ENCODE measurements at regions not wholly inside any gene's neighbourhood (a gene's known extent, or its start where the extent isn't known, plus 50 kb on each side); places are given as distances from the start of the nearest gene placed in this dataset.

GRCh38 chr9:17865881-17866280 lies 287.0 kb downstream of the SH3GL2 start:
- H2BK12ac ChIP-seq (ENCODE audit: low read length): no peak overlapping the region
- no peak overlapping the region for H2AFZ ChIP-seq (ENCODE audit: low read length)
- H3K79me1 ChIP-seq (ENCODE audit: low read depth, low read length): no peaks in the 10 kb centered on the region
- H3K9me3 ChIP-seq (replicated peaks in 1 of 2; ENCODE audit: control insufficient read depth in 2 of 2, insufficient read depth in 1 of 2, low read depth in 1 of 2, low read length in 2 of 2): no peaks in the 10 kb centered on the region
- H2BK5ac ChIP-seq (ENCODE audit: low read length): no peak overlapping the region
- no peak overlapping the region for H3K14ac ChIP-seq (ENCODE audit: low read length)
- DNase-seq (ENCODE audit: low spot score): no peak
- no peak overlapping the region for H2AK5ac ChIP-seq (ENCODE audit: low read depth, low read length)
- no peaks in the 10 kb centered on the region for H3K27me3 ChIP-seq (ENCODE audit: control insufficient read depth in 3 of 3, insufficient read depth in 3 of 3, low read depth in 1 of 3, low read length in 3 of 3)
- H3K36me3 ChIP-seq (replicated peaks in 1 of 2; ENCODE audit: control insufficient read depth in 2 of 2, insufficient read depth in 2 of 2, low read length in 2 of 2): no peaks in the 10 kb centered on the region
- H2BK120ac ChIP-seq (ENCODE audit: low read depth, low read length): no peak overlapping the region
- no peak overlapping the region for H3K9ac ChIP-seq (ENCODE audit: low read depth, low read length, poor library complexity)
- WGBS, 2 donors (ENCODE audit: extremely low coverage in 2 of 2, insufficient read length in 2 of 2, insufficient replicate concordance in 1 of 2): no CpG with 5 or more reads among the region's 1 CpG
- H3K18ac ChIP-seq (ENCODE audit: low read length): no peak overlapping the region
- H4K91ac ChIP-seq (ENCODE audit: low read depth, low read length, poor library complexity): no peak overlapping the region
- H2BK15ac ChIP-seq (ENCODE audit: low read length): no peak overlapping the region
- no peak overlapping the region for H3K4me2 ChIP-seq (ENCODE audit: insufficient read depth, low read length, poor library complexity, severe bottlenecking)
- no peak overlapping the region for H3K27ac ChIP-seq (replicated peaks; ENCODE audit: low read length)
- H3K4me3 ChIP-seq (ENCODE audit: low read length in 2 of 2): no peak overlapping the region
- H3K23ac ChIP-seq (ENCODE audit: low read depth, low read length, poor library complexity): no peak overlapping the region
- H4K8ac ChIP-seq (ENCODE audit: low read depth, low read length): no peak overlapping the region
- no peaks in the 10 kb centered on the region for H3K4me1 ChIP-seq (ENCODE audit: control insufficient read depth in 2 of 2, insufficient read depth in 1 of 2, low read depth in 1 of 2, low read length in 2 of 2)
- no peak overlapping the region for H3K4ac ChIP-seq (ENCODE audit: low read length)

GRCh38 chr9:17870722-17871121 lies 291.9 kb downstream of the SH3GL2 start:
- WGBS, 2 donors (ENCODE audit: extremely low coverage in 2 of 2, insufficient read length in 2 of 2, insufficient replicate concordance in 1 of 2): no CpG with 5 or more reads among the region's 2 CpGs
- H2AFZ ChIP-seq (ENCODE audit: low read length): no peak overlapping the region

GRCh38 chr9:17871213-17871890 lies 292.5 kb downstream of the SH3GL2 start:
- Histone ChIP-seq H3K4me1 (ENCODE audit: control insufficient read depth in 2 of 2, insufficient read depth in 1 of 2, low read depth in 1 of 2, low read length in 2 of 2) (no peaks in the 10 kb centered on the region), H4K8ac (ENCODE audit: low read depth, low read length) (no peak overlapping the region), H3K9ac (ENCODE audit: low read depth, low read length, poor library complexity) (no peak overlapping the region), H2AFZ (ENCODE audit: low read length) (no peak overlapping the region), H2BK120ac (ENCODE audit: low read depth, low read length) (no peak overlapping the region), H3K23ac (ENCODE audit: low read depth, low read length, poor library complexity) (no peak overlapping the region), H4K91ac (ENCODE audit: low read depth, low read length, poor library complexity) (no peak overlapping the region), H2BK12ac (ENCODE audit: low read length) (no peak overlapping the region), H2AK5ac (ENCODE audit: low read depth, low read length) (no peak overlapping the region), H2BK5ac (ENCODE audit: low read length) (no peak overlapping the region), H3K18ac (ENCODE audit: low read length) (no peak overlapping the region), H3K79me1 (ENCODE audit: low read depth, low read length) (no peaks in the 10 kb centered on the region), H3K27me3 (ENCODE audit: control insufficient read depth in 3 of 3, insufficient read depth in 3 of 3, low read depth in 1 of 3, low read length in 3 of 3) (no peaks in the 10 kb centered on the region), H3K4me3 (ENCODE audit: low read length in 2 of 2) (no peak overlapping the region), H3K4ac (ENCODE audit: low read length) (no peak overlapping the region), H3K27ac (replicated peaks; ENCODE audit: low read length) (no peak overlapping the region), H2BK15ac (ENCODE audit: low read length) (no peak overlapping the region), H3K36me3 (replicated peaks in 1 of 2; ENCODE audit: control insufficient read depth in 2 of 2, insufficient read depth in 2 of 2, low read length in 2 of 2) (no peaks in the 10 kb centered on the region), H3K4me2 (ENCODE audit: insufficient read depth, low read length, poor library complexity, severe bottlenecking) (no peak overlapping the region), H3K14ac (ENCODE audit: low read length) (no peak overlapping the region), H3K9me3 (replicated peaks in 1 of 2; ENCODE audit: control insufficient read depth in 2 of 2, insufficient read depth in 1 of 2, low read depth in 1 of 2, low read length in 2 of 2) (peaks cover 0 to 2% of the 10 kb centered on the region in 2 donors)
- no peak for DNase-seq (ENCODE audit: low spot score)
- no CpG with 5 or more reads among the region's 2 CpGs for WGBS, 2 donors (ENCODE audit: extremely low coverage in 2 of 2, insufficient read length in 2 of 2, insufficient replicate concordance in 1 of 2)

More at GRCh38 chr9:17870722-17871121, 291.9 kb downstream of the SH3GL2 start:
- no peak overlapping the region for H4K8ac ChIP-seq (ENCODE audit: low read depth, low read length)
- no peak overlapping the region for H3K4ac ChIP-seq (ENCODE audit: low read length)
- peaks cover 0 to 2% of the 10 kb centered on the region in 2 donors for H3K9me3 ChIP-seq (replicated peaks in 1 of 2; ENCODE audit: control insufficient read depth in 2 of 2, insufficient read depth in 1 of 2, low read depth in 1 of 2, low read length in 2 of 2)
- no peaks in the 10 kb centered on the region for H3K4me1 ChIP-seq (ENCODE audit: control insufficient read depth in 2 of 2, insufficient read depth in 1 of 2, low read depth in 1 of 2, low read length in 2 of 2)
- H3K23ac ChIP-seq (ENCODE audit: low read depth, low read length, poor library complexity): no peak overlapping the region
- H2BK120ac ChIP-seq (ENCODE audit: low read depth, low read length): no peak overlapping the region
- H2BK15ac ChIP-seq (ENCODE audit: low read length): no peak overlapping the region
- no peak overlapping the region for H3K27ac ChIP-seq (replicated peaks; ENCODE audit: low read length)
- no peaks in the 10 kb centered on the region for H3K27me3 ChIP-seq (ENCODE audit: control insufficient read depth in 3 of 3, insufficient read depth in 3 of 3, low read depth in 1 of 3, low read length in 3 of 3)
- H3K14ac ChIP-seq (ENCODE audit: low read length): no peak overlapping the region
- no peak overlapping the region for H2BK12ac ChIP-seq (ENCODE audit: low read length)
- H3K4me3 ChIP-seq (ENCODE audit: low read length in 2 of 2): no peak overlapping the region
- H2AK5ac ChIP-seq (ENCODE audit: low read depth, low read length): no peak overlapping the region
- DNase-seq (ENCODE audit: low spot score): no peak
- H3K4me2 ChIP-seq (ENCODE audit: insufficient read depth, low read length, poor library complexity, severe bottlenecking): no peak overlapping the region
- no peaks in the 10 kb centered on the region for H3K79me1 ChIP-seq (ENCODE audit: low read depth, low read length)
- H3K9ac ChIP-seq (ENCODE audit: low read depth, low read length, poor library complexity): no peak overlapping the region
- H3K36me3 ChIP-seq (replicated peaks in 1 of 2; ENCODE audit: control insufficient read depth in 2 of 2, insufficient read depth in 2 of 2, low read length in 2 of 2): no peaks in the 10 kb centered on the region
- no peak overlapping the region for H2BK5ac ChIP-seq (ENCODE audit: low read length)
- H4K91ac ChIP-seq (ENCODE audit: low read depth, low read length, poor library complexity): no peak overlapping the region
- no peak overlapping the region for H3K18ac ChIP-seq (ENCODE audit: low read length)

GRCh38 chr9:17875886-17876285 lies 297.0 kb downstream of the SH3GL2 start:
- Histone ChIP-seq H3K27ac (replicated peaks; ENCODE audit: low read length) (no peak overlapping the region), H3K4me2 (ENCODE audit: insufficient read depth, low read length, poor library complexity, severe bottlenecking) (no peak overlapping the region), H3K79me1 (ENCODE audit: low read depth, low read length) (no peaks in the 10 kb centered on the region), H4K8ac (ENCODE audit: low read depth, low read length) (no peak overlapping the region), H3K4ac (ENCODE audit: low read length) (no peak overlapping the region), H3K4me3 (ENCODE audit: low read length in 2 of 2) (no peak overlapping the region), H2BK120ac (ENCODE audit: low read depth, low read length) (no peak overlapping the region), H3K36me3 (replicated peaks in 1 of 2; ENCODE audit: control insufficient read depth in 2 of 2, insufficient read depth in 2 of 2, low read length in 2 of 2) (no peaks in the 10 kb centered on the region), H3K4me1 (ENCODE audit: control insufficient read depth in 2 of 2, insufficient read depth in 1 of 2, low read depth in 1 of 2, low read length in 2 of 2) (no peaks in the 10 kb centered on the region), H3K23ac (ENCODE audit: low read depth, low read length, poor library complexity) (no peak overlapping the region), H3K9me3 (replicated peaks in 1 of 2; ENCODE audit: control insufficient read depth in 2 of 2, insufficient read depth in 1 of 2, low read depth in 1 of 2, low read length in 2 of 2) (peaks cover 0 to 2% of the 10 kb centered on the region in 2 donors), H3K27me3 (ENCODE audit: control insufficient read depth in 3 of 3, insufficient read depth in 3 of 3, low read depth in 1 of 3, low read length in 3 of 3) (no peaks in the 10 kb centered on the region), H3K14ac (ENCODE audit: low read length) (no peak overlapping the region), H3K9ac (ENCODE audit: low read depth, low read length, poor library complexity) (no peak overlapping the region), H3K18ac (ENCODE audit: low read length) (no peak overlapping the region), H2BK15ac (ENCODE audit: low read length) (no peak overlapping the region), H4K91ac (ENCODE audit: low read depth, low read length, poor library complexity) (no peak overlapping the region), H2AFZ (ENCODE audit: low read length) (no peak overlapping the region), H2BK12ac (ENCODE audit: low read length) (no peak overlapping the region), H2BK5ac (ENCODE audit: low read length) (no peak overlapping the region), H2AK5ac (ENCODE audit: low read depth, low read length) (no peak overlapping the region)
- WGBS, 2 donors (ENCODE audit: extremely low coverage in 2 of 2, insufficient read length in 2 of 2, insufficient replicate concordance in 1 of 2): no CpG with 5 or more reads among the region's 1 CpG
- DNase-seq (ENCODE audit: low spot score): no peak
